Skeletal muscle satellite cell (primary cell): ENCODE measurements at regions not wholly inside any gene's neighbourhood (a gene's known extent, or its start where the extent isn't known, plus 50 kb on each side); places are given as distances from the start of the nearest gene placed in this dataset.

Source experiments
- H3K27me3 ChIP-seq: 2 replicates; pipeline ENCODE4 v1.7.0; 2013; ENCODE audit warnings: low read length; ENCODE audit not compliant: control insufficient read depth, insufficient read depth
- H3K36me3 ChIP-seq: 2 replicates; pipeline ENCODE4 v1.7.0; 2013; ENCODE audit warnings: mild to moderate bottlenecking, control low read depth, low read length; ENCODE audit not compliant: insufficient read depth
- H3K4me1 ChIP-seq: 2 replicates; pipeline ENCODE4 v1.7.0; 2013; ENCODE audit warnings: low read length; ENCODE audit not compliant: control insufficient read depth, insufficient read depth
- H3K4me2 ChIP-seq: 2 replicates; pipeline ENCODE4 v1.7.0; 2013; ENCODE audit warnings: mild to moderate bottlenecking, low read length
- H3K4me3 ChIP-seq: 2 replicates; pipeline ENCODE4 v1.7.0; 2013; ENCODE audit warnings: low read length
- H3K9ac ChIP-seq: 2 replicates; pipeline ENCODE4 v1.7.0; 2013; ENCODE audit warnings: mild to moderate bottlenecking, low read depth, low read length, moderate library complexity
- H3K9me3 ChIP-seq: replicated peaks from 2 replicates; pipeline ENCODE4 v1.7.0; 2013; ENCODE audit warnings: mild to moderate bottlenecking, control low read depth, low read length

- H3K4me2 ChIP-seq, result no peak overlapping the region
- H3K27me3 ChIP-seq, result no peaks in the 10 kb centered on the region
- H3K4me1 ChIP-seq, result peaks cover 16% of the 10 kb centered on the region
These were observed 63.5 kb downstream of the PCDH18 start for GRCh38 chr4:137468836-137469235.

GRCh38 chr4:137467537-137467936 lies 64.8 kb downstream of the PCDH18 start:
- peaks cover 16% of the 10 kb centered on the region for H3K4me1 ChIP-seq
- H3K36me3 ChIP-seq, result no peaks in the 10 kb centered on the region
- H3K9me3 ChIP-seq, result no peaks in the 10 kb centered on the region
- no peaks in the 10 kb centered on the region for H3K27me3 ChIP-seq
- H3K4me2 ChIP-seq, result no peak overlapping the region
- no peak overlapping the region for H3K4me3 ChIP-seq
- no peak overlapping the region for H3K9ac ChIP-seq

More at GRCh38 chr4:137468836-137469235, 63.5 kb downstream of the PCDH18 start:
- Histone ChIP-seq H3K36me3 (no peaks in the 10 kb centered on the region), H3K4me3 (no peak overlapping the region), H3K9ac (no peak overlapping the region), H3K9me3 (no peaks in the 10 kb centered on the region)

GRCh38 chr4:137463377-137464003 lies 68.8 kb downstream of the PCDH18 start:
- Histone ChIP-seq H3K4me2 (no peak overlapping the region), H3K27me3 (no peaks in the 10 kb centered on the region), H3K4me3 (no peak overlapping the region), H3K36me3 (no peaks in the 10 kb centered on the region), H3K9me3 (no peaks in the 10 kb centered on the region), H3K4me1 (no peaks in the 10 kb centered on the region), H3K9ac (no peak overlapping the region)

- Histone ChIP-seq H3K27me3 (no peaks in the 10 kb centered on the region), H3K36me3 (no peaks in the 10 kb centered on the region), H3K4me2 (no peak overlapping the region)
These were observed 76.5 kb downstream of the PCDH18 start for GRCh38 chr4:137455647-137456321.

GRCh38 chr4:137454767-137455166 lies 77.5 kb downstream of the PCDH18 start:
- no peaks in the 10 kb centered on the region for H3K36me3 ChIP-seq
- H3K9me3 ChIP-seq, result no peaks in the 10 kb centered on the region
- no peak overlapping the region for H3K4me2 ChIP-seq
- no peaks in the 10 kb centered on the region for H3K4me1 ChIP-seq
- H3K4me3 ChIP-seq, result no peak overlapping the region
- H3K27me3 ChIP-seq, result no peaks in the 10 kb centered on the region
- H3K9ac ChIP-seq, result no peak overlapping the region

More at GRCh38 chr4:137455647-137456321, 76.5 kb downstream of the PCDH18 start:
- Histone ChIP-seq H3K9ac (no peak overlapping the region), H3K4me1 (no peaks in the 10 kb centered on the region), H3K9me3 (no peaks in the 10 kb centered on the region), H3K4me3 (no peak overlapping the region)

- no peaks in the 10 kb centered on the region for H3K9me3 ChIP-seq
These were observed 79.5 kb downstream of the PCDH18 start for GRCh38 chr4:137452799-137453198.

GRCh38 chr4:137451172-137451825 lies 81.0 kb downstream of the PCDH18 start:
- Histone ChIP-seq H3K9ac (no peak overlapping the region), H3K4me1 (no peaks in the 10 kb centered on the region), H3K27me3 (no peaks in the 10 kb centered on the region), H3K9me3 (no peaks in the 10 kb centered on the region), H3K4me2 (no peak overlapping the region), H3K36me3 (no peaks in the 10 kb centered on the region), H3K4me3 (no peak overlapping the region)

More at GRCh38 chr4:137452799-137453198, 79.5 kb downstream of the PCDH18 start:
- Histone ChIP-seq H3K4me2 (no peak overlapping the region), H3K4me3 (no peak overlapping the region), H3K27me3 (no peaks in the 10 kb centered on the region), H3K4me1 (no peaks in the 10 kb centered on the region), H3K9ac (no peak overlapping the region), H3K36me3 (no peaks in the 10 kb centered on the region)

- H3K4me3 ChIP-seq, result no peak overlapping the region
- no peak overlapping the region for H3K4me2 ChIP-seq
- H3K4me1 ChIP-seq, result no peaks in the 10 kb centered on the region
These were observed 83.9 kb downstream of the PCDH18 start for GRCh38 chr4:137448402-137448801.

GRCh38 chr4:137446071-137446470 lies 86.2 kb downstream of the PCDH18 start:
- H3K4me3 ChIP-seq, result no peak overlapping the region
- no peaks in the 10 kb centered on the region for H3K27me3 ChIP-seq
- H3K4me2 ChIP-seq, result no peak overlapping the region
- no peaks in the 10 kb centered on the region for H3K4me1 ChIP-seq
- no peak overlapping the region for H3K9ac ChIP-seq
- no peaks in the 10 kb centered on the region for H3K9me3 ChIP-seq
- H3K36me3 ChIP-seq, result no peaks in the 10 kb centered on the region

More at GRCh38 chr4:137448402-137448801, 83.9 kb downstream of the PCDH18 start:
- Histone ChIP-seq H3K9ac (no peak overlapping the region), H3K27me3 (no peaks in the 10 kb centered on the region), H3K9me3 (no peaks in the 10 kb centered on the region), H3K36me3 (no peaks in the 10 kb centered on the region)

GRCh38 chr4:137443031-137443800 lies 89.1 kb downstream of the PCDH18 start:
- Histone ChIP-seq H3K4me2 (no peak overlapping the region), H3K9ac (no peak overlapping the region), H3K36me3 (no peaks in the 10 kb centered on the region), H3K9me3 (no peaks in the 10 kb centered on the region), H3K4me1 (no peaks in the 10 kb centered on the region), H3K4me3 (no peak overlapping the region), H3K27me3 (no peaks in the 10 kb centered on the region)
